NCI-H226 (cell line): ENCODE measurements at regions not wholly inside any gene's neighbourhood (a gene's known extent, or its start where the extent isn't known, plus 50 kb on each side); places are given as distances from the start of the nearest gene placed in this dataset.

Source experiments
- DNase-seq: peaks from one replicate; pipeline ENCODE4 v3.0.0-alpha.2; 2015

DNA sequence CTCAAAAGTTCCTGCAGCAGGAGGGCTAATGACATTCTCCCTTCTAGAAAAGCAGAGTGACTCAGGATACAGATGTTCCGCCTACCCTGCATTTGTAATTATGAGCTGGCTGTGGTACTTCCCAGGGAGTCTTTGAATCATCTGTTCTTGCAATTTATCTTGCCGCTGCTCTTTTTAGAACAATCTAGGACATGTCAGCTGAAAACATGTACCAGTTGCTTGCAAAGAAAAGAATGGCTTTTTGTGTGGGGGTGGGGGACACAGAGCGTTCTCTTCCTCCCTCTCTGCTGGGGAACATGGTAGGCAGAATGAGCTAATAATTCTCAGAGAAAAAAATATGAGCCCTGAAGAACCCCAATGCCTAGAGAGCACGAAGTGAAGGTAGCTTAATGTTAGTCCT is 51.7 kb upstream of the TUT7 start:
- DNase-seq = peak; percentile 75

DNA sequence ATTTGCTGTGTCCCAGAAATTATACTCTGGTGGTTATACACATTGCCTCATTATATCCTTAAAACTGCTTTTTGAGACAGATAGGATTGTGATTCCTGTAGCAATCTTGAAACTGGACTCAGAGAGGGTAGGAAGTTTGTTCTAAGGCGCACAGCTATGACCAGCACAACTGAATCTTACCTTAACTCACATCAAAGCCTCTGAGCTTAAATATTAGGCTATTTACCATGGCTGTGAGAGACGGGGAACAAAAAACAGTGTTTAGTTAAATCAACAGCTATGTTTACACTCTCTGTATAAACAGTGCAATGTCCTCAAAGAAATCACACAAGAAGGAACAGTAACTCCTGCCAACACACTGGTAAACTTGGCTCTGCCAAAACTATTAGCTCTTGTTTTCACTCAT is 50.9 kb upstream of the TUT7 start:
- no peak for DNase-seq
